ENCODE measurements at regions not wholly inside any gene's neighbourhood (a gene's known extent, or its start where the extent isn't known, plus 50 kb on each side); places are given as distances from the start of the nearest gene placed in this dataset.

DNA sequence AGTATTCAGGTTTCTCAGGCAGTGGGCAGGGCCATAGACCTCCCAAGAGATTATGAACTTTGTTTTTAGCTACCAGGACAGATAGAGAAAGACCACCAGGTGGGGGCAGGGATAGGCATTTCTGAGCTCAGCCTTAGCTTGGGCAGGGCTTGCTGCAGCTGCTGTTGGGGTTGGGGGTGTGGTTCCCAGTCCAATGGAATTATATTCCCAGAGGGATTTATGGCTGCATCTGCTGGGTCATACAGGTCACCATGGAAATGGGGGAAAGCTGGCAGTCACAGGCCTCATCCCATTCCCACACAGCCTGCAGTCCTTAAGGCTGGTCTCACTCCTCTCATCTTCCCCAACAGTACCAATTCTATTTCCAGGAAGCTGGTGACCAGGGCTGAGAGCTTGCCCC is 144.6 kb upstream of the ZPLD1 start:
- Mint-ChIP-seq H3K4me1 (no peaks in the 10 kb centered on the region), H3K9me3 (peaks cover 5 to 9% of the 10 kb centered on the region in 2 donors), H3K4me3 (no peak overlapping the region), H3K27me3 (no peaks in the 10 kb centered on the region), H3K27ac (no peak overlapping the region)
- ATAC-seq (no peak), DNase-seq (no peak)

DNA sequence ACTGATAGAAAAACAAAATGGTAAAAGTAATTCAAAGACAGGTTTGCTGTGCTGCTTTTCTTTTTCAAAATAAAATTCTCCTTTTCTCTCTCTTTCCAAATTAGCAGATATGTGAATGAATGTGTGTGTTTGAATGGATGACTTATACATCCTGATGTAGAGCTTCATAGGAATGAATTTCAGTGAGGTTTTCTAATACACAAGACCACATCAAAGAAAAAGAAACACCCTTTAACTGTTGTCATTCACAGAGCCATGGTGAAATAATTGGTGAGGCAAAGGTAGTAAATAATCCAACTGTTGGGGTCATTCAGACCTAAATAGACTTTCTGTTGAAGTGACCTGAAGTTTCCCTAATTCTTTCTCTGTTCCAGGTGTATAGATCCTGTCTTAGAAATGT is 139.1 kb upstream of the ZPLD1 start:
- Mint-ChIP-seq H3K4me3 (no peak overlapping the region), H3K27me3 (peaks cover 20% of the 10 kb centered on the region), H3K27ac (no peak overlapping the region), H3K9me3 (no peaks in the 10 kb centered on the region), H3K4me1 (peaks cover 6% of the 10 kb centered on the region)
- DNase-seq: no peak
- ATAC-seq: no peak

- Mint-ChIP-seq H3K27ac (no peak overlapping the region), H3K4me3 (no peak overlapping the region), H3K27me3 (peaks cover 24% of the 10 kb centered on the region), H3K4me1 (peaks cover 6% of the 10 kb centered on the region), H3K9me3 (no peaks in the 10 kb centered on the region)
- ATAC-seq: no peak
- DNase-seq: no peak
Measured at GRCh38 chr3:102297072-102297658, 137.7 kb upstream of the ZPLD1 start.

DNA sequence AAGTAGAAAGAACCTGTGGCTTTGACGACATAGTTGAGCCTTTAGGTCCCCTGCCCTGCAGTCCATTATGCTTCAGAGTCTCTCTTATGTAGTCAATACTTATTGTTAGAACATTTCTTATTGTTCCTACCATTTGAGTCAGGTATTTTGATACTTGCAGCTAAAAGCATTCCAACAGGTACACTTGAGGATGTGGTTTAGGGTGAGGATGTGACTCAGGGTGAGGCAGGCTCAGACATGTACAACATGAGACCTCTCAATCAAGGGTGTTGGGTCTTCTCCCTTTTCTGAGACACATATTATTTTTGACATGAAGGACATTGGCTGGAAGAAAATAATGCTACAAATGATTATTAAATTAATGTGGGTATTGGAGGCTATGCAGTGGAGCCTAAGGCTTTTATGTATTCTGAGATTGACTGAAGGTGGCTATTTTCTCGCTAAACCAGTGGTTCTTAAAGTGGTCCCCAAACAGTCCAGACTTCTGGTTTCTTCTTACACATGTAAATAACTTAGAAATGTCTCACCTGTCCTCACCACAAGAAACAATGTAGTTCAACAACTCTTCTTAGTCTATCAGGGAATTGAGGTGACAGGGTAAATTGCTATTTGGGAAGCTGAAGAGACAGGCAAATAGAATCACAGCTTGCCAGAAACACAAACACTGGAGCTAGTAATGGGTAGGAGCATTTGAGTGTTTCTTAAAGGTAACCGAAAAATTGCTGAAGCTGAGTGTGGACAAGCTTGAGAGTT is 135.5 kb upstream of the ZPLD1 start:
- H3K9me3 Mint-ChIP-seq: no peaks in the 10 kb centered on the region
- peaks cover 40% of the 10 kb centered on the region for H3K27me3 Mint-ChIP-seq
- peaks cover 6% of the 10 kb centered on the region for H3K4me1 Mint-ChIP-seq
- H3K4me3 Mint-ChIP-seq: no peak overlapping the region
- DNase-seq: no peak
- ATAC-seq: peak; percentile 91
- H3K27ac Mint-ChIP-seq: no peak overlapping the region

- H3K27me3 Mint-ChIP-seq: peaks cover 41% of the 10 kb centered on the region
Measured at GRCh38 chr3:102301155-102301880, 133.5 kb upstream of the ZPLD1 start.

DNA sequence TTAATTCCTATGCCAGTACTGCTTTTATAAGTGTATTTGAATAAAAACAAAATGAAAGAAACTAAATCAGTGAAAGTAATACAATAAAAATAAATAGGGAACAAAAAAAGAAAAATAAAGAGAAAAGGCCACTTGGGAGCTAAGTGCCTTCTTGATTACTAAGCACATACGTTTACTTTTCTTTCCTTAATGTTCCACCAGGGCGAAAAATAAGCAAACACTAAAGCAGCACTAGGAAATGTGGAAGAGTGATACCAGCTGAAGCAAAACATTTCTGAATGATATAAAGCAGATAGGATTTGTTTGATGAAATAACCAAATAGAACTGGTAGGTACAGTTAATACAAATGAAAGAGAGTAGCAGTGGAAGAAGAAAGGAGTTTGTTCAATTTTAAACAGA is 132.8 kb upstream of the ZPLD1 start:
- Mint-ChIP-seq H3K27me3 (peaks cover 38% of the 10 kb centered on the region), H3K4me1 (peaks cover 6% of the 10 kb centered on the region), H3K4me3 (no peak overlapping the region), H3K27ac (no peak overlapping the region), H3K9me3 (no peaks in the 10 kb centered on the region)
- no peak for ATAC-seq
- no peak for DNase-seq

More at GRCh38 chr3:102301155-102301880, 133.5 kb upstream of the ZPLD1 start:
- DNase-seq (no peak), ATAC-seq (no peak)
- H3K4me1 Mint-ChIP-seq: peaks cover 6% of the 10 kb centered on the region
- no peak overlapping the region for H3K27ac Mint-ChIP-seq
- no peak overlapping the region for H3K4me3 Mint-ChIP-seq
- no peaks in the 10 kb centered on the region for H3K9me3 Mint-ChIP-seq

GRCh38 chr3:102304550-102304949 is 130.3 kb upstream of the ZPLD1 start:
- ATAC-seq: no peak
- H3K4me3 Mint-ChIP-seq: no peak overlapping the region
- H3K27ac Mint-ChIP-seq: no peak overlapping the region
- no peak for DNase-seq
- peaks cover 33% of the 10 kb centered on the region for H3K27me3 Mint-ChIP-seq
- peaks cover under 1% of the 10 kb centered on the region for H3K4me1 Mint-ChIP-seq
- H3K9me3 Mint-ChIP-seq: no peaks in the 10 kb centered on the region

DNA sequence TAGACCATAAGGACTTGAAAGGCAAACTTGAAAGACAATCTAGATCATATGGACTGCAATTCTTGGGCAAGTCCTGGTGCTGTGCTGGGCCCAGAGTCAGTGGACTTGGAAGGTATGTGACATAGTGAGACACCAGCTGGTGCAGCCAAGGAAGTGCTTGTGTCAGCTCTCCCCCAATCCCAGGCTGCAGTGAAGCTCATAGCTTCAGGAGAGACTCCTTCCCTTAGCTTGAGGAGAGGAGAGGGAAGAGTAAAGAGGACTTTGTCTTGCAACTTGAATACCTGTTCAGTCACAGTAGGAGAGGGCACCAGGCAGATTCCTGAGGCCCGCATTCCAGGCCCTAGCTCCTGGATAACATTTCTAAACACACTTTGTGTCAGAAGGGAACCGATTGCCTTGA is 127.4 kb upstream of the ZPLD1 start:
- H3K27ac Mint-ChIP-seq: no peak overlapping the region
- no peaks in the 10 kb centered on the region for H3K4me1 Mint-ChIP-seq
- DNase-seq (no peak), ATAC-seq (peak; percentile 20)
- H3K27me3 Mint-ChIP-seq: peaks cover 33% of the 10 kb centered on the region
- H3K9me3 Mint-ChIP-seq: no peaks in the 10 kb centered on the region
- H3K4me3 Mint-ChIP-seq: no peak overlapping the region

GRCh38 chr3:102329066-102329465 is 105.7 kb upstream of the ZPLD1 start:
- Mint-ChIP-seq H3K27ac (no peak overlapping the region), H3K4me1 (no peaks in the 10 kb centered on the region), H3K4me3 (no peak overlapping the region), H3K9me3 (no peaks in the 10 kb centered on the region), H3K27me3 (peaks cover 16% of the 10 kb centered on the region)
- ATAC-seq (no peak), DNase-seq (no peak)

- H3K27ac Mint-ChIP-seq: no peak overlapping the region
- H3K9me3 Mint-ChIP-seq: no peaks in the 10 kb centered on the region
- ATAC-seq (no peak), DNase-seq (no peak)
- peaks cover 16% of the 10 kb centered on the region for H3K27me3 Mint-ChIP-seq
- no peaks in the 10 kb centered on the region for H3K4me1 Mint-ChIP-seq
- no peak overlapping the region for H3K4me3 Mint-ChIP-seq
Measured at GRCh38 chr3:102329561-102329960, 105.3 kb upstream of the ZPLD1 start.

GRCh38 chr3:102332205-102332604 is 102.6 kb upstream of the ZPLD1 start:
- H3K9me3 Mint-ChIP-seq: no peaks in the 10 kb centered on the region
- H3K27ac Mint-ChIP-seq: no peak overlapping the region
- ATAC-seq (no peak), DNase-seq (no peak)
- peaks cover 16% of the 10 kb centered on the region for H3K27me3 Mint-ChIP-seq
- H3K4me1 Mint-ChIP-seq: no peaks in the 10 kb centered on the region
- H3K4me3 Mint-ChIP-seq: no peak overlapping the region

GRCh38 chr3:102332934-102333333 is 101.9 kb upstream of the ZPLD1 start:
- no peak for DNase-seq
- H3K27ac Mint-ChIP-seq: no peak overlapping the region
- H3K4me3 Mint-ChIP-seq: no peak overlapping the region
- H3K4me1 Mint-ChIP-seq: no peaks in the 10 kb centered on the region
- H3K27me3 Mint-ChIP-seq: peaks cover 19% of the 10 kb centered on the region
- no peak for ATAC-seq
- no peaks in the 10 kb centered on the region for H3K9me3 Mint-ChIP-seq

GRCh38 chr3:102336130-102336529 is 98.7 kb upstream of the ZPLD1 start:
- H3K27ac Mint-ChIP-seq: no peak overlapping the region
- ATAC-seq (no peak), DNase-seq (no peak)

GRCh38 chr3:102339671-102340070 is 95.1 kb upstream of the ZPLD1 start:
- no peak overlapping the region for H3K27ac Mint-ChIP-seq
- peaks cover 10% of the 10 kb centered on the region for H3K27me3 Mint-ChIP-seq

More at GRCh38 chr3:102336130-102336529, 98.7 kb upstream of the ZPLD1 start:
- Mint-ChIP-seq H3K9me3 (no peaks in the 10 kb centered on the region), H3K27me3 (peaks cover 26% of the 10 kb centered on the region), H3K4me1 (no peaks in the 10 kb centered on the region), H3K4me3 (no peak overlapping the region)

DNA sequence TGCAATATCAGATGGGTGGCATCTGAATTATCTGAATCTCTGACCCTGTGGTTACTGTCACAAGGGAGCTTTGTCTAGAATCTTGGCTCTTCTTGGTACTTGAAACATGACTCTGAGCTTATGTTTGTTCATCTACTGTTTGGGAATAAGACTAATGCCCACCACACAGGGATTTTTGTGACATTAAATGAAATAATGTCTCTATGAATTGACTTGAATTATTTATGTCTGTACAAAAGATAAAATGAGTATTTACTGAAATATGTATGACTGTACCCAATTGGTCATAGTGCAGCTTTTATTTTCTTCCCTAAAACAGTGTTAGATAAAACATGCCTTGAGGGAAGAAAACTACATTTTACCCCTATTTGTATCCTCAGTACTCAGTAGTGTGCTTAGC is 87.9 kb upstream of the ZPLD1 start:
- peaks cover 11% of the 10 kb centered on the region for H3K27me3 Mint-ChIP-seq
- H3K4me3 Mint-ChIP-seq: no peak overlapping the region
- H3K9me3 Mint-ChIP-seq: no peaks in the 10 kb centered on the region

More at GRCh38 chr3:102339671-102340070, 95.1 kb upstream of the ZPLD1 start:
- ATAC-seq (no peak), DNase-seq (no peak)
- Mint-ChIP-seq H3K4me3 (no peak overlapping the region), H3K9me3 (no peaks in the 10 kb centered on the region), H3K4me1 (no peaks in the 10 kb centered on the region)

GRCh38 chr3:102348904-102349303 is 85.9 kb upstream of the ZPLD1 start:
- Mint-ChIP-seq H3K4me1 (no peaks in the 10 kb centered on the region), H3K27me3 (peaks cover 11% of the 10 kb centered on the region), H3K9me3 (no peaks in the 10 kb centered on the region), H3K27ac (no peak overlapping the region), H3K4me3 (no peak overlapping the region)
- ATAC-seq: no peak
- no peak for DNase-seq

More for the DNA sequence above, 87.9 kb upstream of the ZPLD1 start:
- no peak overlapping the region for H3K27ac Mint-ChIP-seq
- ATAC-seq: no peak
- no peak for DNase-seq
- no peaks in the 10 kb centered on the region for H3K4me1 Mint-ChIP-seq
